ENCODE measurements at regions not wholly inside any gene's neighbourhood (a gene's known extent, or its start where the extent isn't known, plus 50 kb on each side); places are given as distances from the start of the nearest gene placed in this dataset.

DNA sequence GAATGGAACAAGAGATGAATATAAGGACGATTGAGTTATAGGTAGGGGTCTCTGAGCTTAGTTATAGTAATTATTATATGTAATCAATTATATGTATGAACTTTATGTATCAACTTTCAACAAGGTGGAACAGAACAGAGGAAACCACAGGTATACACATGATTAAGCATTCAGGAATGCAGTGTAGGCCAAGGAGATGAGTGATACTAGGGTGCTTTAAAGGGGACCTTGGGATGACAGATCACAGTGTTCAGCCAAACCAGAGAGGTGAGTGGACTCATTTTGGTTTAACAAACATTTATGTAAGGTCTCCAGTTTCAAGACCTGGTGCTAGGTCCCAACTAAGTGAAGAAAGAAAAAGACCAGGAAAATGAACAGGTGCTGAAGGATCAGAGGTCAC, 895.5 kb downstream of the ROBO2 start:
- H3K4me1 ChIP-seq, result no peaks in the 10 kb centered on the region
- no peaks in the 10 kb centered on the region for H3K36me3 ChIP-seq
- TF ChIP-seq, protein P1, sequence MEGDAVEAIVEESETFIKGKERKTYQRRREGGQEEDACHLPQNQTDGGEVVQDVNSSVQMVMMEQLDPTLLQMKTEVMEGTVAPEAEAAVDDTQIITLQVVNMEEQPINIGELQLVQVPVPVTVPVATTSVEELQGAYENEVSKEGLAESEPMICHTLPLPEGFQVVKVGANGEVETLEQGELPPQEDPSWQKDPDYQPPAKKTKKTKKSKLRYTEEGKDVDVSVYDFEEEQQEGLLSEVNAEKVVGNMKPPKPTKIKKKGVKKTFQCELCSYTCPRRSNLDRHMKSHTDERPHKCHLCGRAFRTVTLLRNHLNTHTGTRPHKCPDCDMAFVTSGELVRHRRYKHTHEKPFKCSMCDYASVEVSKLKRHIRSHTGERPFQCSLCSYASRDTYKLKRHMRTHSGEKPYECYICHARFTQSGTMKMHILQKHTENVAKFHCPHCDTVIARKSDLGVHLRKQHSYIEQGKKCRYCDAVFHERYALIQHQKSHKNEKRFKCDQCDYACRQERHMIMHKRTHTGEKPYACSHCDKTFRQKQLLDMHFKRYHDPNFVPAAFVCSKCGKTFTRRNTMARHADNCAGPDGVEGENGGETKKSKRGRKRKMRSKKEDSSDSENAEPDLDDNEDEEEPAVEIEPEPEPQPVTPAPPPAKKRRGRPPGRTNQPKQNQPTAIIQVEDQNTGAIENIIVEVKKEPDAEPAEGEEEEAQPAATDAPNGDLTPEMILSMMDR (IDR thresholded peaks at IDR 0.05), result no peak
- H3K27me3 ChIP-seq, result no peaks in the 10 kb centered on the region
- H3K9me3 ChIP-seq, result no peaks in the 10 kb centered on the region
- intact Hi-C loops (cut with DNase I), result no loop called here
- no peak for DNase-seq (ENCODE audit: low spot score in 2 of 2)
- no peak overlapping the region for H3K4me3 ChIP-seq
- H3K27ac ChIP-seq, result no peak overlapping the region

DNA sequence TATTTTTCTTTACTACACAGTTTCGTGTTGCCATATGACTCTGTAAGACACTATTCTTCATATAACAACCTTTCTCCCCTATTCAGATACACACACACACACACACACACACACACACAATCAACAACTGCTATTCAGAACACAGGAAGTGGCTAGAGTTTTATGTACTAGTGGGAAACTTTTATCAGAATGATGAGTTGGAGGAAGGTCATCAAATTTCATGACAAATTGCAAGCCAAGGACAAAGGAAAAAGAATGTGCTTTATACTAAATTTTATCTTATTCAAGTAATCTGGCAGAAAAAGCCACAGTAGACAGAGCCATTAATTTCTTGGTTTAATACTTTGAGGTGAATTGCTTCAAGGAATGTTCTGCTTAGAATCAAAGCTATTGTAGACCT, 899.8 kb downstream of the ROBO2 start:
- Histone ChIP-seq H3K4me1 (no peaks in the 10 kb centered on the region), H3K4me3 (no peak overlapping the region), H3K27me3 (no peaks in the 10 kb centered on the region), H3K27ac (no peak overlapping the region), H3K36me3 (no peaks in the 10 kb centered on the region), H3K9me3 (no peaks in the 10 kb centered on the region)
- DNase-seq (ENCODE audit: low spot score in 2 of 2), result no peak
- TF ChIP-seq, protein P1 (IDR thresholded peaks at IDR 0.05), result no peak
- intact Hi-C loops (cut with DNase I), result no loop called here

DNA sequence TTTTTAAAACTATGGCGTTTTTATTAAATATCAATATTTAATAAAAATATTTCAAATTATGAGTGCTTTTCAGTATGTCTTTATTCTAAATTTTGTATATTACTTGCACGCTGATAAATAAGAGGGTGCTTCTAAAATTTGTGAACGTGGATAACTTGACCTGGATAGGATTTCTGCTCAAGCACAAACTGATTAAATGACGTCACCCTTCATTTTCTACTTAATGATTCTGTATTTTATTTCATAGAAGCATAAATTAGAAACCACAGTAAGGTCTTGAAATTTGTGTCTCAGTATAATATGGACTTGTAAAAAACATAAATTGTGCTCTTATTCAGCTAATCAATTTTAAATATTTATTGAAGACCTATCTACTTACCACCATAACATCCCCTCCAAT, 903.7 kb downstream of the ROBO2 start:
- DNase-seq (ENCODE audit: low spot score in 2 of 2), result no peak
- TF ChIP-seq, protein P1 (IDR thresholded peaks at IDR 0.05), result no peak
- Histone ChIP-seq H3K27ac (no peak overlapping the region), H3K9me3 (no peaks in the 10 kb centered on the region), H3K4me1 (no peaks in the 10 kb centered on the region), H3K4me3 (no peak overlapping the region), H3K36me3 (no peaks in the 10 kb centered on the region), H3K27me3 (no peaks in the 10 kb centered on the region)
- intact Hi-C loops (cut with DNase I), result no loop called here

DNA sequence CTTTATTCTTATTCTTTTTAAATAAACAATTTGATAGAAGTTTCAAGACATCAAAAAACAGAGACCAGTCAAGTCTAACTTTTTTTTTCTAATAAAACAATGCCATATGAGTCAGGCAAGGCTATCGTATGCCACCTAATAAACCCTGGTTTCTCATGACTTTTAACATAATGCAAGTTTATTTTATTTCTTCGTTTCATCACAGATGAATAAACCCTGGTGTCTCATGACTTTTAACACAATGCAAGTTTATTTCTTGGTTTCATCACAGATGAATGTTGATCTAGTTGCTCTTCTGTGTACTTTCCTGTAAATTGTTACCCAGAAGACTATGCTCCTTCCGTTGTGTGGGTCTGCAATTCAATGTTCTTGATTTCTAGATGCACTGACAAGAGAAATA, 905.4 kb downstream of the ROBO2 start:
- Histone ChIP-seq H3K9me3 (no peaks in the 10 kb centered on the region), H3K27ac (no peak overlapping the region), H3K4me3 (no peak overlapping the region), H3K36me3 (no peaks in the 10 kb centered on the region), H3K4me1 (no peaks in the 10 kb centered on the region), H3K27me3 (no peaks in the 10 kb centered on the region)
- TF ChIP-seq, protein P1 (IDR thresholded peaks at IDR 0.05), result no peak
- intact Hi-C loops (cut with DNase I), result no loop called here
- DNase-seq (ENCODE audit: low spot score in 2 of 2), result no peak

DNA sequence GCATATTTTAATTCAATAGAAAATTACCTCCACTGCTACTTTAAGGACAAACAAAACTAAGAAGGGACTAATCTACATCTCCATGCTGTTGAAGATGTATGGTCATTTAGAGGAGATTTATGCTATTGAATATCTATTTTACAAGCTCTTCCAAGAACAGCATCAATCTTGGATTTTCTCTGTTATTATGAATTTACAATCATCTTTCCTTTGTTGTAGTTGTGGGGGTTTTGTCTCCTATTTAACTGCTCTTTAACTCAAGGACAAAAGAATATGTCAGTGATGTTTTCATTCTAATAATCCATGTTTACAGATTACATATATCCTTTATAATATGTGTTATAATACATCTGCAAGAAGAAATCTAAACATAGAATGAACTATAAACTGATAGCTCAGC, 907.8 kb downstream of the ROBO2 start:
- Histone ChIP-seq H3K4me1 (no peaks in the 10 kb centered on the region), H3K36me3 (no peaks in the 10 kb centered on the region), H3K9me3 (no peaks in the 10 kb centered on the region), H3K4me3 (no peak overlapping the region), H3K27ac (no peak overlapping the region), H3K27me3 (no peaks in the 10 kb centered on the region)
- TF ChIP-seq, protein P1 (IDR thresholded peaks at IDR 0.05), result no peak
- no peak for DNase-seq (ENCODE audit: low spot score in 2 of 2)
- intact Hi-C loops (cut with DNase I), result no loop called here

DNA sequence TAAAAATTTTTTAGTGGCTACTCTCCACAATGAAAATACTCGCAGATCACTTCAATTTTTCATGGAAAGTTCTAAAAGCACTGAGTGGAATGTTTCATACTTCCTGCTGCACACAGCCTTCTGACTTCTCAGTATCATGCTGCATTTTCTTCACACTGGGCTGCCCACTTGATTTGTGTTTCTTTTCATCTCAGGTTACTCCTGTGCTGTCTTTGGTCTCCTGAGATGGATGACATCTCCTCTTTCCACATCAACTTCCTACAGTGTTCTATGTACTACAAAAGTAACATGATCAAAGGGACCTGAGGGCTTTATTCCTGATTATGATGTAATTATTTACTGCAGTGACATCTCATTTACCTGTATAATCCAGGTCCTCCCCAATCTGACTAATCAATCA, 927.7 kb downstream of the ROBO2 start:
- Histone ChIP-seq H3K27ac (no peak overlapping the region), H3K9me3 (no peaks in the 10 kb centered on the region), H3K27me3 (no peaks in the 10 kb centered on the region), H3K4me3 (no peak overlapping the region), H3K36me3 (no peaks in the 10 kb centered on the region), H3K4me1 (no peaks in the 10 kb centered on the region)
- TF ChIP-seq, protein P1 (IDR thresholded peaks at IDR 0.05), result no peak
- intact Hi-C loops (cut with DNase I), result no loop called here
- no peak for DNase-seq (ENCODE audit: low spot score in 2 of 2)
